GM11168 (cell line): ENCODE measurements at regions not wholly inside any gene's neighbourhood (a gene's known extent, or its start where the extent isn't known, plus 50 kb on each side); places are given as distances from the start of the nearest gene placed in this dataset.

Experiments
- in situ Hi-C: fragments of 300-500 bp; cut with MboI; formaldehyde crosslinking; loops from one replicate; pipeline ENCODE4 v1.12.0; 2022; ENCODE audit warnings: low sequenced_read_pairs; ENCODE audit not compliant: unreplicated experiment

DNA sequence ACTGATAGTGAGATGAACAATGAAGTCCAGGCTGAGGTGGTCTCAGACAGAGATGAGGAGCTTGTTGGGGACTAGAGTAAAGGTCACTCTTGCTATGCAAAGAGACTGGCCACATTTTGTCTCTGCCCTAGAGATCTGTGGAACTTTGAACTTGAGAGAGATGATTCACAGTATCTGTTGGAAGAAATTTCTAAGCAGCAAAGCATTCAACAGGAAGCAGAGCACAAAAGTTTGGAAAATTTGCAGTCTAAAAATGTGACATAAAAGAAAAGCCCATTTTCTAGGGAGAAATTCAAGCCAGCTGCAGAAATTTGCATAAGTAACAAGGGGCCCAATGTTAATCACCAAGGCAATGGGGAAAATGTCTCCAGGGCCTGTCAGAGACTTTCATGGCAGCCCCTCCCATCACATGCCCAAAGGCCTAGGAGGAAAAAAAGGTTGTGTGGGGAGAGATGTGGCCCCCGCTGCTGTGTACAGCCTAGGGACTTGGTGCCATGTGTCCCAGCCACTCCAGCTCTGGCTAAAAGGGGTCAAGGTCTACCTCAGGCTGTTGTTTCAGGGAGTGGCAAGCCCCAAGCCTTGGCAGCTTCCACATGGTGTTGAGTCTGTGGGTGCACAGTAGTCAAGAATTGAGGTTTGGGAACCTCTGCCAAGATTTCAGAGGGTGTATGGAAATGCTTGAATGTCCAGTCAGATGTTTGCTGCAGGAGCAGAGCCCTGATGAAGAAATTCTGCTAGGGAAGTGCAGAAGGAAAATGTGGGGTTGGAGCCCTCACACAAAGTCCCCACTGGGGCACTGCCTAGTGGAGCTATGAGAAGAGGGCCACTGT is 262.8 kb downstream of the DKK2 start:
- in situ Hi-C loops, result no loop called here

DNA sequence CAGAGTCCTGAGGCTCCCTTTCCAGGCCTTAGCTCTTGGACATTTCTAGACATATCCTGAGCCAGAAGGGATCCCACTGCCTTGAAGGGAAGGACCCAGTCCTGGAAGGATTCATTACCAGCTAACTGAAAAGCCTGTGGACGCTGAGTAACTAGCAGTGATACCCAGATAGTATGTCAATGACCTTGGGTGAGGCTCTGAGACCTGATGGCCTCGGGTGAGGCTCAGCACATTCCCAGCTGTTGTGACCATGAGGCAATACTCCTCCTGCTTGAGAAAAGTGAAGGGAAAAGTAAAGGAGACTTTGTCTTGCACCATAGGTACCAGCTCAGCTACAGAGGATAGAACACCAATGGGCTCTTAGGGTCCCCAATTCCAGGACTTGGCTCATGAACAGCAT is 268.1 kb downstream of the DKK2 start:
- in situ Hi-C loops, result no loop called here

DNA sequence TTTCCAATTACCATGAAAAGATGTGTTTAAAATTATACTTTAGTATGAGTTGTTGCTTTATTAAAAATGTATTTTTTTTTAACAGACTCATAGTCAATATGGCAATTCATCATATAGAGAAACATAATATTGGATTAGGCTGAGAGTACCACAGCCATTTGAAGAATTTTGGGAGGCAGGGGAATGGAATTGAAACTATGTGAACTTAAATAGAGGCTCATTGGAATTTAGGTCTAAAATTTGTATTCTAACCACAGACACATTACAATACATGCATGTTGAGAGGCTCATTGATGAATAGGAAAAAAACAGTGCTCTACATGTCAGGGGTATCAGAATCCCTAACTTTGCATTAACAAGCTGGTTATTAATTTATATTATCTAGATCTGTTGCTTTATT is 269.6 kb downstream of the DKK2 start:
- in situ Hi-C loops, result no loop called here

DNA sequence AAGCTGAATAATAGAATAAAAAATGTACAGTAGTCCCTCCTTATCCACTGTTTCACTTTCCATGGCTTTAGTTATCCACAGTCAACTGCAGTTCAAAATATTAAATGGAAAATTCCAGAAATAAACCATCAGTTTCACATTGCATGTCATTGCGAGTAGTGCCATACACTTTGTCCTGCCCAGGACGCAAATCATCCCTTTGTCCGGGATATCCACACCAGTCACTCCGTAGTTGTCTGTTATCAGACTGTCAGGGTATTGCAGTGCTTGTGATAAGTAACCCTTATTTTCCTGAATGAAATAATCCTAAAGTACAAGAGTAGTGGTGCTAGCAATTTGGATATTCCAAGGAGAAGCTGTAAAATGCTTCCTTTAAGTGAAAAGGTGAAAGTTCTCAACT is 271.3 kb downstream of the DKK2 start:
- in situ Hi-C loops, result no loop called here

DNA sequence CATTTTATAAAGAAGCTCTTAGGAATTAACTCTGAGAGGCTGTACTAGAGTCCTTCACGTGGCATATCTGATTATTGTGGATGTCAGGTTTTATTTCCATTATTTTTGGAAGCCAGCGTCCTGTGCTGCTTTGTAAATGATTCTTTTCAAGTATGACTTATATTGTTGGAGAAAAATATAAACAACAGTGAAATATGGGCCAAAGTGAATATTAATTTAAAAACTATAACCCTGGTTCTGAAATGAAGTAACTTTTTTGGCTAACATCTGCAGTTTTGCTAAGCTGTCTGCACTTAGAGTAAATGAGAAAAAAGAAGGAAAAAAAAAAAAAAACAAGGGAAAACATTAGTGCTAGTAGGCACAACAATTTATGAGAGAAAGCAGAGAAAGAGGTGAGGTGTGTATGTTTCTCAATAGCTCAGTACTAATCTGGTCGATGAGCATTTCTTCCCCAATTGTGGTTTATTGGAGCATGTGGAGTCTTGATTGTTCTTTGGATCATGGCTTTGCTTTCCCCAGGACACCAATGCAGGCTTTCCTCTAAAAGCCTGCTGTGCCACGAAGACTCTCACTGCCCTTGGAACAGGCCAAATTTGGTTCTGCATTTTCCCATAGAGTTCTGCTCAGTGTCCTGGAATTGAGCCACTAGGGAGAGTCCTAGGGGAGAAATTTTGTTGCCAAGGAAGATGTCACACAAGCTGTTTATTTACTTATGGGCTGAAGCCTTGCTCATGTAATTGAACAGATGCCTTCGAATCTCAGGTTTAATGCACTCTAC is 273.3 kb downstream of the DKK2 start:
- in situ Hi-C loops, result no loop called here

DNA sequence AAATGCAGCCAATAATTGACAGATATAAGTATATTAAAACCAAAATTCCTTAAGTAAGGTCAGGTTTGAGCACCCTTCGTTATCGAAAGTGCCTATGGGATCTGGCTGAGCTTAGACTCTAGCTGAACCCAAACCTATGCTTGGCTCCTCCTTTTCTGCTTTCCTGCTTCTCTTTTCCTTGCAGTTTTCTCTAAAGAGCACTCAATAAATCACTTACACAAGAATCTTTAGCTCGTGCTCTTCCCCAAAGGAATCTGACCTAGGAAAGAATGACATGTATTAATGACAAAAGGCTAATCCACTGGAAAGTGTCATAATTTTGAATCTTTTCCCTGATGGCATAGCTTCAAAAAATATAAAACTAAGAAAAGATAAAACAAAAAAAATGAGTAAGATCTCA is 282.7 kb downstream of the DKK2 start:
- in situ Hi-C loops, result no loop called here

DNA sequence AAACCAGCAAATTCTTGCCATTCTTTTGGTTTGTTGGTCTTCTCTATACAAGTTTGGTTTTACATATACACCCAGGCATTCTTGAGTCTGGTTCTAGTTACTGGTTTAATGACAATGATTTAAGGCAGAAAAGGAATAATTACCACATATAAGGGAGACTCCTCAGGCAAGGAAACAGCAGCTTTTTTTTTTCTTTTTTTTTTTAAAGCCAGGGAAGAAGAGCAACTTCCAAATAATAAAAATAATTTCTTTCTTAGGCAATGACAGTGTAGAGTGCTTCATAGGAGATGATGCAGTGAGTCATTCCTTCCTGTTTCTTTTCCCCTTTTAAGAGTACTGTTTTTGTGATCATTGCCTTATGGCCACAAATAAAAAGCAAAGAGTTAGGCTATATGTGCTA is 289.7 kb downstream of the DKK2 start:
- in situ Hi-C loops, result no loop called here

DNA sequence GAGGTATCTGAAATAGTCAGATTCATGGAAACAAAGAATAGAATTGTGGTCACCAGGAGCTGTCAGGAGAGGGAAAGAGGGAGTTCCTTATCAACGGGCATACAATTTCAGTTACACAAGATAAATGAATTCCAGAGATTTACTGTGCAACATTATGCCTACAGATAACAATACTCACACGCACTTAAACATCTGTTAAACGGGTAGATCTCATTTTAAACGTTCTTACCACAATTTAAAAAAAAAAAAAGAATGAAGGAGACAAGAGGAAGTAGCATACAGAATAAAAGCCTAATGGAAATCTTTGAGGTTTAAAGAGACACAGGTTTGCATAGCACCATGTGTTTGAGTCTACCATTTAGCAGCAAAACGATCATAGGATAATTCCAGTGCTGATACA is 298.0 kb downstream of the DKK2 start:
- in situ Hi-C loops, result no loop called here

DNA sequence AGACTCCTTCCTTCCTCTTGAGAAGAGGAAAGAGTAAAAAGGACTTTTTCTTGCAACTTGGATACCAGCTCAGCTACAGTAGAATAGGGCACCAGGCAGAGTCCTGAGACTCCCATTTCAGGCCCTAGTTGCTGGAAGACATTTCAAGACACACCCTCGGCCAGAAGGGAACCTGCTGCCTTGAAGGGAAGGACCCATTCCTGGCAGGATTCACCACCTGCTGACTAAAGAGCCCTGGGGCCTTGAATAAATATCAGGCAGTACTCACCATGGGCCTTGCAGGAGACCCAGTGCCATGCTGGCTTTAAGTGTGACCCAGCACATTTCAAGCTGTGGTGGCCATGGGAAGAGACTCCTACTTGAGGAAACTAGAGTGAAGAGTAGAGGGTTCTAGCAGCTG is 317.6 kb downstream of the DKK2 start:
- in situ Hi-C loops, result no loop called here

DNA sequence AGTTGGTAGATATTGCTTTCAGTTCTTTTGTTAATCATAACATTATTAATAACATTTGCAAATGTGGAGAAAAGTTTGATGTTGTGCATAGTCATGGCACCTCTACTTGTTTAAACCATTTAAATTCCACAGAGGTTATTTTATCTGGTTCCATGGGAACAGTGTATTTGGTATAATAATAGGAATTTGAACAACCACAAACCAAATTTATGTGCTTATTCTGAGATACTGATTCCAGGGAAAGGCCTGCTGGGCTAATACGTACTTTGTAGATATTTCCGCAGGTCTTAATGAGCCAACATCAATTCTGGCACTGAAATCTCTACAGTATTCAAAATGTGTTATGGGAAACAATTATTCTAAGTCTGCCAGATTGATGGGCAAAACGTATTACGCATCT is 319.0 kb downstream of the DKK2 start:
- in situ Hi-C loops, result no loop called here

DNA sequence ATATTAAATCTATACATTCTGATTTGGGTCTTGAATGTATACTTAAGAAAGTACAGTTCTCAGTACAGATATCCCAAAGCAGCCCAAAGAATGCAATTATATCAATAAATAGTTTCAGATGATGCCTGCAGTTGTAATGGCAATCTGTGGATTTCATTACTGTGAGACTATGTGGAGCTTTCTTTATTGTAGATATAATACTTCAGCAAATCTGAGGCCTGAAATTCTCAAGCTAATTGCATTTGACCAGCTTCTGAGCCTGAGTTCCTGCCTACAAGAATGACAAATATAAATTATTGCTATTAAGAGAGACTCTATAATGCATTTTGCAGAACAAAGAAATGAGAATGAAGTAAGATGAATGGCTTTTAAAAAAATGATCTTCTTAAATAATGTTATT is 320.3 kb downstream of the DKK2 start:
- in situ Hi-C loops, result no loop called here

DNA sequence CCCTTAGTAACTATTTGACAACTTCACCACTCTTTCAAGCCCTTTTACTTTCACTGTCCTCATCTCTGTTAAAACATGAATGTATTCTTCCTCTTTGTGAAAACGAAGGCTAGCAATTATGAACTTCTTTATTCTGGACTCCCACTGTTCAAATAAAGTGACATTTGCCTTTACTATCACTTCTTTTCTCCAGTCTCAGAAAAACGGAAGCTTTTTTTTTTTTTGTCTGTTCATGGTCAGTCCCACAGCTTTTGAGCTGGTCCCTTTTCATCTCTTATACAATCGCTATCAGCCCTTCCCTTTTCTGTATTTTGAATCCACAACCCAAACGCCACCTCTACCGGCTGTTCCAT is 327.7 kb downstream of the DKK2 start:
- in situ Hi-C loops, result no loop called here

DNA sequence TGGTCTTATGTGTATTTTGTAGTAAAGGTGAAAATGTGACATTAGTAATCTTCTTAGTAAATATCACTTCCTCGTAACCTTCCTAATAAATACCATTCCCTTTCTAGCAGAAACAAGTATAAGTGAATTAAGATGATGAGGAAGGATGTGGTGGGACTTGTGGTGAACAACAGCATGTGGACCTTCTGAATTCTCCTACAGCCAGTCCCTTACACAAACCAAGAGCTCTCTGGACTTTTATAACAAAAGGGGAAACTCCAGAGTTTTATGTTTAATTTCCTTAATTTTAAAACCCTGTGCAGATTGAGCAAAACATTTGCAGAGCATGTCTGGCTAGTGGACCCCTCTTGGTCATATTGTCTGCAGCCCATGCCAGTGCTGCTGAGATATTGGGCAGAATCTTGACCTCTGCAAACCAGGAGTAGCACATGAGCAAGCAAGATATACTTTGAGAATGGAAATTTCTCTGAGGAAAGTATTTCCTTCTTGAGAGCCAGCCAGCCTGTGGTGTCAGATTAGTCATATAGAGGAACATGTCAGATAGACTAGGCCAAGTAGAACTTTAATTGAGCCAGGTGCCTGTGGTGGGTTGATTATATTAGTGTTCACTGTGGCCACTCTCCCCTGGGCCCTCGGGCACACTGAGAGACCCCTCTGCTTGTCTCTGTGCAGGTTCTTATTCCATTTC is 328.2 kb downstream of the DKK2 start:
- in situ Hi-C loops, result no loop called here

DNA sequence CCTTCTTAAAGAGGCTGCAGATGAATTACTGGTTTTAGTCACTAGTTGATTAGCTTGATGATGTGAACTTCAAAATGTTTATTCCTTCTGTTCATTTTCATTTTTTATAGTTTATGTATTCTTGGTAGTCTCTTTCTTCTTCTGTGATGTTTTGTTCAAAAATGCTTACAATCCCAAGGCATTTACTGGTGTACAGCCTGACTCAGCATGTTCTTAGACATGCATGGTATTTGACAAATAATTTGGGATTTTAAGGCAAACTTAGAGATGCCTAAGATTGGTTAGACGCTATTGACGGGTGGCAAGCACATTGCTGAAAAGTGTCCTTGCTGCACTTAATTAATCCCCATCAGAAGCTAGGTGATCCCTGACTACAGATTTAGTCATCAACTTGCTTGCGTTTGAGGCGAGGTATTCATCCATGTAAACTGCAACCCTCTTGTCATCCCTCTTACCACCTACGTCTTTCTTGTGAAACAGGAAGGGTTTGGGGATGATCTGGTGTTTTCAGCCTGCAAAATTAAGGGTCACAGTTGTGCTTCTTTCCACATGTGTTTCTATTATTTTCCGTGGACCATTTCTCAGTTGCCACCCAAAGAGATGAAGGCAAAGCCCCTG is 331.8 kb downstream of the DKK2 start:
- in situ Hi-C loops, result no loop called here

DNA sequence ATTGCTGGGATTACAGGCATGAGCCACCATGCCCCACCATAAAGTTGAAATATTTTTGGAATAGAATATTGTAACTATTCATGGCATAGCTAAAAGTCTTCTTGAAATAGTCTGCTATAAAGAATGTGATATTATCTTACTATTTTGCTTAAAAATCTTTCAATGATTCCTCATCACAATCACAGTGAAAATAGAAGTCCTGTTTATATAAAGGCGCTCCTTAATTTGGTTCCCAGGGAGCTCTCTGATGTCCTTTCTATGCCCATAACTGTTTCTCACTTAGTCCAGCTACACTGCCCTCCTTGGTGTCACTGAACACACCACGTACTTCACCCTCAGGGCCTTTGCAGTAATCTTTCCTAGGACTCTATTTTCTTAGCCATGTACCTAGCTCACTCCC is 331.7 kb upstream of the GIMD1 start:
- in situ Hi-C loops, result no loop called here

DNA sequence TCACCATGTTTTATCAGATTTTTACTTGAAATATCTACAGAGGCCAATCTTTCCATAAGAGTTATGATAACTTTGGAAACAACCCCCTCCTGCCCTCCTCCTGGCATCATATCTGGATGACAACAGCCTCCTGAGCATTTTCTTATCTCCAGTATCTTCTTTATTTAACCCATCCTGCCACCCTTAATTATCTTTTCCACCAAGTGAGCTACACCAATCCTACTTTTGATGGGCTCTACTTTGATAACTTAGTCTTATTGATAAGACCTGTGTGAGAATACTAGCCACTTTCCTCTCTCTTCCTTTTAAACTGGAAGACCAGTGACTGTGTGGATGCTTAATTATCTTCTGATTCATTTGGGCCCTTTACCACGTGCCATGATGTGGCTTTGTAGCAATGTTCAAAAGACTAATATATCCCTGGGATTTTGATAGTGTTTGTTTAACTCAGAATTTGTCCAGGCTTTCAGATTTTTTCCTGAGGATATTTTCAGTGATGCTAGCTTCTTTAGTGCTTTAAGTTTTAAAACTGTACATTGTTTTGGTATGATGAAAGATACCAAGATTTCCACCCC is 330.1 kb upstream of the GIMD1 start:
- in situ Hi-C loops, result no loop called here

DNA sequence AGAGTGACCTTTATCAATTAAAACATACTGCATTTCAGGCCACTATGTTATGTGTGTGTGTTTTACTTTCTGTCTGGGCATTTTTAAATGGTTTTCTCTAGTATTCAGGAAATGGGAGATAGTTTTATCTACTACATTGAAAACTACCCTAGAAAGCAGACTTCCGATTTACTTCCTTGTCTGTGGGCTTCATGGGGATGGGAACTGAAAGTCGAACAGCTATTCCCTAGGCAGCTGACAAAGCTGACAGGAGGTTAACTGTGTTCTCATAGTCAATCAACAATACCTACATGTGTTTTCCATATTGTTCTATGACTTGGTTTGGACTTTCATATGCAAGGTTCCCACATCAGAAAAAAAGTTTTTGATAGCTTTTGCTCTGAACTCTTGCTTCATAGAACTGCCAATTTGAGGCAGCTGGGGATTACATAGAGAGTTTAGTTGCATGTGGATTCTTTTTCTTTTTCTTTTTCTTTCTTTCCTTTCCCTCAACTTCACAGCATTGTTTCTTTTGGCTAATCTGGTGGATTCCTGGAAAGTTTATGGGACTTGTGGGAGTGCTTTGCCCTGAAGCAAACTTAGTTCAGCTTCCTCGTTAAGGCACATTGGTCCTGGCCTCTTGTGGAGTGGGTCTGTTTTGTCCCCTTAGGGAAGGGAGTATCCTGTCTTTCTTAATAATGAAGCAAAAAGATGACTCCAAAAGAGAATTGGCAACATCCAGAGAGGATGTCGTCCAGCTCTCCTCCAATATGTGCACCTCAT is 327.1 kb upstream of the GIMD1 start:
- in situ Hi-C loops, result no loop called here

DNA sequence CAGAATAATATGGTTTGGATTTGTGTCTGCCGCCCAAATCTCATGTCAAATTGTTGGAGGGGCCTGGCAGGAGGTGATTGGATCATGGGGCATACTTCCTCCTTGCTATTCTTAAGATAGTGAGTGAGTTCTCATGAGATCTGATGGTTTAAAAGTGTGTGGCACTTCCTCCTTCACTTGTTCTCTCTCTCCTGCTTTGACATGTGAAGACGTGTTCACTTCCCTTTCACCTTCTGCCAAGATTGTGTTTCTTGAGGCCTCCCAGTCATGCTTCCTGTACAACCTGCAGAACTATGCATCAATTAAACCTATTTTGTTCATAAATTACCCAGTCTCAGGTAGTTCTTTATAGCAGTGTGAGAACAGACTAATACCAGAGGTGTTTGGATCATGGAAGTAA is 325.7 kb upstream of the GIMD1 start:
- in situ Hi-C loops, result no loop called here

DNA sequence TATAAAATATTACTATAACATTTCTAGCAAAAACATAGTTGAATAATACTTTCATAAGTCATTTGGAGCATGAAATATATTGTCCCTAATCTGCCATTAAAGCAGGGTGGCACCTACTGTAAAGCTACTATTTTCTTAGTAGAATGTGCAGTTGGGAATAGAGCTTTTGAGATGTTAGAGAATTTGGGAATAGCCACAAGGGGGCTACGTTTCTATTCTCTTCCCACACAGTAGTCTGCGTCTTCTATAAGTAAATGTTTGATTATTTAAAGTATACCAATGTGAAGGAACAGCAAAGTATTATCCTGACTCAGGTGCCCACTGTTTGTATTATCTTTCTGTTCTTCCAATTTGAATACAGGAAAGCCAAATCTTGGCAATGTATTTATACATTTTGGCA is 323.2 kb upstream of the GIMD1 start:
- in situ Hi-C loops, result no loop called here

DNA sequence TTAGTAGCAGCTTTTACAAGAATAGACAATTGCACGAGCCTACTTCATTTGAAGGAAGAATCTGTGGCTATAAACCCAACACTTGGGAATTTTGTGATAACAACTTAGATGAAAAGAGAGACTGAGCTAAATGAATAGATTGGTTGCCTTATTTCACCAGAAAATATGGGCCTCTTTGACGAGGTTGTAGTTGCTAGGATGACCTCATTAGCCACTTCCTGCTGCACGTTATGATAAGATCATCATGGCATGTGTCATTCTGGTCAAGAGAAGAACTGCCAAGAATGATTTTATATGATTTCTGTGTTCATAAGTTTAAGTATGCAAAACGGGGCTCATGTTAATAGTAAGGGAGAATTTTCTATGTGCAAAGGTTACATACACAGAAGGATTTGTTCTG is 321.9 kb upstream of the GIMD1 start:
- in situ Hi-C loops, result no loop called here
